ENCODE measurements at regions not wholly inside any gene's neighbourhood (a gene's known extent, or its start where the extent isn't known, plus 50 kb on each side); places are given as distances from the start of the nearest gene placed in this dataset.
"Not testable (repeated sequence)": the region's sequence is repeated elsewhere in the genome, so short reads cannot be mapped to it uniquely, and the experiment has no call there.

- H3K4me3 ChIP-seq (ENCODE audit: low read length in 2 of 2) = no peak overlapping the region
- no peaks in the 10 kb centered on the region for H3K9me3 ChIP-seq (ENCODE audit: control insufficient read depth in 2 of 2, low read length in 2 of 2)
- H3K4me1 ChIP-seq (ENCODE audit: control insufficient read depth in 2 of 2, insufficient read depth in 2 of 2, low read length in 2 of 2) = no peaks in the 10 kb centered on the region
- no peak overlapping the region for H3K9ac ChIP-seq (ENCODE audit: low read depth in 1 of 2, low read length in 2 of 2)
- no peaks in the 10 kb centered on the region for H3K27me3 ChIP-seq (ENCODE audit: control insufficient read depth in 2 of 2, insufficient read depth in 2 of 2, low read length in 2 of 2)
- H3K27ac ChIP-seq (ENCODE audit: low read depth in 2 of 2, low read length in 2 of 2) = no peak overlapping the region
- no peaks in the 10 kb centered on the region for H3K36me3 ChIP-seq (ENCODE audit: control insufficient read depth in 2 of 2, insufficient read depth in 2 of 2, low read length in 2 of 2)
Observed at GRCh38 chr21:25179116-25179515, 428.2 kb downstream of the MRPL39 start.

GRCh38 chr21:25176637-25177412, 430.5 kb downstream of the MRPL39 start:
- H3K36me3 ChIP-seq (ENCODE audit: control insufficient read depth in 2 of 2, insufficient read depth in 2 of 2, low read length in 2 of 2) = no peaks in the 10 kb centered on the region
- H3K27me3 ChIP-seq (ENCODE audit: control insufficient read depth in 2 of 2, insufficient read depth in 2 of 2, low read length in 2 of 2) = no peaks in the 10 kb centered on the region
- H3K27ac ChIP-seq (ENCODE audit: low read depth in 2 of 2, low read length in 2 of 2) = no peak overlapping the region
- no peaks in the 10 kb centered on the region for H3K9me3 ChIP-seq (ENCODE audit: control insufficient read depth in 2 of 2, low read length in 2 of 2)
- no peaks in the 10 kb centered on the region for H3K4me1 ChIP-seq (ENCODE audit: control insufficient read depth in 2 of 2, insufficient read depth in 2 of 2, low read length in 2 of 2)
- H3K9ac ChIP-seq (ENCODE audit: low read depth in 1 of 2, low read length in 2 of 2) = no peak overlapping the region
- no peak overlapping the region for H3K4me3 ChIP-seq (ENCODE audit: low read length in 2 of 2)

- no peaks in the 10 kb centered on the region for H3K9me3 ChIP-seq (ENCODE audit: control insufficient read depth in 2 of 2, low read length in 2 of 2)
- no peaks in the 10 kb centered on the region for H3K36me3 ChIP-seq (ENCODE audit: control insufficient read depth in 2 of 2, insufficient read depth in 2 of 2, low read length in 2 of 2)
- no peaks in the 10 kb centered on the region for H3K27me3 ChIP-seq (ENCODE audit: control insufficient read depth in 2 of 2, insufficient read depth in 2 of 2, low read length in 2 of 2)
Observed at GRCh38 chr21:25175938-25176337, 431.3 kb downstream of the MRPL39 start.

GRCh38 chr21:25171438-25171837, 435.8 kb downstream of the MRPL39 start:
- Histone ChIP-seq H3K9ac (ENCODE audit: low read depth in 1 of 2, low read length in 2 of 2) (no peak overlapping the region), H3K4me1 (ENCODE audit: control insufficient read depth in 2 of 2, insufficient read depth in 2 of 2, low read length in 2 of 2) (no peaks in the 10 kb centered on the region), H3K27ac (ENCODE audit: low read depth in 2 of 2, low read length in 2 of 2) (no peak overlapping the region), H3K9me3 (ENCODE audit: control insufficient read depth in 2 of 2, low read length in 2 of 2) (peaks cover 0 to 2% of the 10 kb centered on the region in 2 donors), H3K27me3 (ENCODE audit: control insufficient read depth in 2 of 2, insufficient read depth in 2 of 2, low read length in 2 of 2) (no peaks in the 10 kb centered on the region), H3K36me3 (ENCODE audit: control insufficient read depth in 2 of 2, insufficient read depth in 2 of 2, low read length in 2 of 2) (no peaks in the 10 kb centered on the region), H3K4me3 (ENCODE audit: low read length in 2 of 2) (no peak overlapping the region)

More at GRCh38 chr21:25175938-25176337, 431.3 kb downstream of the MRPL39 start:
- no peak overlapping the region for H3K27ac ChIP-seq (ENCODE audit: low read depth in 2 of 2, low read length in 2 of 2)
- no peak overlapping the region for H3K4me3 ChIP-seq (ENCODE audit: low read length in 2 of 2)
- no peaks in the 10 kb centered on the region for H3K4me1 ChIP-seq (ENCODE audit: control insufficient read depth in 2 of 2, insufficient read depth in 2 of 2, low read length in 2 of 2)
- no peak overlapping the region for H3K9ac ChIP-seq (ENCODE audit: low read depth in 1 of 2, low read length in 2 of 2)

- Histone ChIP-seq H3K27ac (ENCODE audit: low read depth in 2 of 2, low read length in 2 of 2) (no peak overlapping the region), H3K4me3 (ENCODE audit: low read length in 2 of 2) (no peak overlapping the region), H3K27me3 (ENCODE audit: control insufficient read depth in 2 of 2, insufficient read depth in 2 of 2, low read length in 2 of 2) (no peaks in the 10 kb centered on the region), H3K9me3 (ENCODE audit: control insufficient read depth in 2 of 2, low read length in 2 of 2) (peaks cover 0 to 4% of the 10 kb centered on the region in 2 donors), H3K4me1 (ENCODE audit: control insufficient read depth in 2 of 2, insufficient read depth in 2 of 2, low read length in 2 of 2) (no peaks in the 10 kb centered on the region), H3K36me3 (ENCODE audit: control insufficient read depth in 2 of 2, insufficient read depth in 2 of 2, low read length in 2 of 2) (no peaks in the 10 kb centered on the region), H3K9ac (ENCODE audit: low read depth in 1 of 2, low read length in 2 of 2) (no peak overlapping the region)
Observed at GRCh38 chr21:25170681-25171080, 436.6 kb downstream of the MRPL39 start.

GRCh38 chr21:25169370-25169769, 437.9 kb downstream of the MRPL39 start:
- Histone ChIP-seq H3K9me3 (ENCODE audit: control insufficient read depth in 2 of 2, low read length in 2 of 2) (peaks cover 0 to 4% of the 10 kb centered on the region in 2 donors), H3K9ac (ENCODE audit: low read depth in 1 of 2, low read length in 2 of 2) (no peak overlapping the region), H3K27me3 (ENCODE audit: control insufficient read depth in 2 of 2, insufficient read depth in 2 of 2, low read length in 2 of 2) (no peaks in the 10 kb centered on the region), H3K36me3 (ENCODE audit: control insufficient read depth in 2 of 2, insufficient read depth in 2 of 2, low read length in 2 of 2) (no peaks in the 10 kb centered on the region), H3K4me3 (ENCODE audit: low read length in 2 of 2) (no peak overlapping the region), H3K4me1 (ENCODE audit: control insufficient read depth in 2 of 2, insufficient read depth in 2 of 2, low read length in 2 of 2) (no peaks in the 10 kb centered on the region), H3K27ac (ENCODE audit: low read depth in 2 of 2, low read length in 2 of 2) (no peak overlapping the region)

GRCh38 chr21:25166904-25167303, 440.4 kb downstream of the MRPL39 start:
- not testable (repeated sequence) for H3K4me3 ChIP-seq (ENCODE audit: low read length in 2 of 2); H3K9ac ChIP-seq (ENCODE audit: low read depth in 1 of 2, low read length in 2 of 2); H3K9me3 ChIP-seq (ENCODE audit: control insufficient read depth in 2 of 2, low read length in 2 of 2); H3K27me3 ChIP-seq (ENCODE audit: control insufficient read depth in 2 of 2, insufficient read depth in 2 of 2, low read length in 2 of 2); H3K4me1 ChIP-seq (ENCODE audit: control insufficient read depth in 2 of 2, insufficient read depth in 2 of 2, low read length in 2 of 2); H3K27ac ChIP-seq (ENCODE audit: low read depth in 2 of 2, low read length in 2 of 2); H3K36me3 ChIP-seq (ENCODE audit: control insufficient read depth in 2 of 2, insufficient read depth in 2 of 2, low read length in 2 of 2)

GRCh38 chr21:25161571-25161970, 445.7 kb downstream of the MRPL39 start:
- no peak overlapping the region for H3K27ac ChIP-seq (ENCODE audit: low read depth in 2 of 2, low read length in 2 of 2)
- no peaks in the 10 kb centered on the region for H3K27me3 ChIP-seq (ENCODE audit: control insufficient read depth in 2 of 2, insufficient read depth in 2 of 2, low read length in 2 of 2)
- no peaks in the 10 kb centered on the region for H3K4me1 ChIP-seq (ENCODE audit: control insufficient read depth in 2 of 2, insufficient read depth in 2 of 2, low read length in 2 of 2)
- no peaks in the 10 kb centered on the region for H3K36me3 ChIP-seq (ENCODE audit: control insufficient read depth in 2 of 2, insufficient read depth in 2 of 2, low read length in 2 of 2)
- H3K9ac ChIP-seq (ENCODE audit: low read depth in 1 of 2, low read length in 2 of 2) = no peak overlapping the region
- peaks cover 0 to 3% of the 10 kb centered on the region in 2 donors for H3K9me3 ChIP-seq (ENCODE audit: control insufficient read depth in 2 of 2, low read length in 2 of 2)
- H3K4me3 ChIP-seq (ENCODE audit: low read length in 2 of 2) = no peak overlapping the region

- H3K4me3 ChIP-seq (ENCODE audit: low read length in 2 of 2); H3K9ac ChIP-seq (ENCODE audit: low read depth in 1 of 2, low read length in 2 of 2); H3K9me3 ChIP-seq (ENCODE audit: control insufficient read depth in 2 of 2, low read length in 2 of 2); H3K4me1 ChIP-seq (ENCODE audit: control insufficient read depth in 2 of 2, insufficient read depth in 2 of 2, low read length in 2 of 2); H3K36me3 ChIP-seq (ENCODE audit: control insufficient read depth in 2 of 2, insufficient read depth in 2 of 2, low read length in 2 of 2); H3K27ac ChIP-seq (ENCODE audit: low read depth in 2 of 2, low read length in 2 of 2); H3K27me3 ChIP-seq (ENCODE audit: control insufficient read depth in 2 of 2, insufficient read depth in 2 of 2, low read length in 2 of 2): not testable (repeated sequence)
Observed at GRCh38 chr21:25155020-25155419, 452.3 kb downstream of the MRPL39 start.

GRCh38 chr21:25149022-25149421, 458.3 kb downstream of the MRPL39 start:
- no peak overlapping the region for H3K4me3 ChIP-seq (ENCODE audit: low read length in 2 of 2)
- no peaks in the 10 kb centered on the region for H3K27me3 ChIP-seq (ENCODE audit: control insufficient read depth in 2 of 2, insufficient read depth in 2 of 2, low read length in 2 of 2)
- peaks cover 0 to 3% of the 10 kb centered on the region in 2 donors for H3K9me3 ChIP-seq (ENCODE audit: control insufficient read depth in 2 of 2, low read length in 2 of 2)
- H3K36me3 ChIP-seq (ENCODE audit: control insufficient read depth in 2 of 2, insufficient read depth in 2 of 2, low read length in 2 of 2) = no peaks in the 10 kb centered on the region
- peak overlapping the region in 1 of 2 donors; percentile 58 for H3K27ac ChIP-seq (ENCODE audit: low read depth in 2 of 2, low read length in 2 of 2)
- peaks cover 0 to 10% of the 10 kb centered on the region in 2 donors for H3K4me1 ChIP-seq (ENCODE audit: control insufficient read depth in 2 of 2, insufficient read depth in 2 of 2, low read length in 2 of 2)
- no peak overlapping the region for H3K9ac ChIP-seq (ENCODE audit: low read depth in 1 of 2, low read length in 2 of 2)
